Breast epithelium (tissue), 3 donors: ENCODE measurements at regions not wholly inside any gene's neighbourhood (a gene's known extent, or its start where the extent isn't known, plus 50 kb on each side); places are given as distances from the start of the nearest gene placed in this dataset.

Experiments used
- POLR2A ChIP-seq: fragments of 450-650 bp; IDR thresholded peaks from one replicate; pipeline ENCODE4 v1.6.1; 2016; ENCODE audit warnings: antibody characterized with exemption, mild to moderate bottlenecking, moderate library complexity
- TF ChIP-seq, protein P1 (sequence below), 3 donors: fragments of 450-650 bp; IDR thresholded peaks; one replicate each; pipeline ENCODE4 v1.5.1; 2016 to 2017; ENCODE audit warnings: antibody characterized with exemption in 3 of 3, mild to moderate bottlenecking in 3 of 3, moderate library complexity in 3 of 3

DNA sequence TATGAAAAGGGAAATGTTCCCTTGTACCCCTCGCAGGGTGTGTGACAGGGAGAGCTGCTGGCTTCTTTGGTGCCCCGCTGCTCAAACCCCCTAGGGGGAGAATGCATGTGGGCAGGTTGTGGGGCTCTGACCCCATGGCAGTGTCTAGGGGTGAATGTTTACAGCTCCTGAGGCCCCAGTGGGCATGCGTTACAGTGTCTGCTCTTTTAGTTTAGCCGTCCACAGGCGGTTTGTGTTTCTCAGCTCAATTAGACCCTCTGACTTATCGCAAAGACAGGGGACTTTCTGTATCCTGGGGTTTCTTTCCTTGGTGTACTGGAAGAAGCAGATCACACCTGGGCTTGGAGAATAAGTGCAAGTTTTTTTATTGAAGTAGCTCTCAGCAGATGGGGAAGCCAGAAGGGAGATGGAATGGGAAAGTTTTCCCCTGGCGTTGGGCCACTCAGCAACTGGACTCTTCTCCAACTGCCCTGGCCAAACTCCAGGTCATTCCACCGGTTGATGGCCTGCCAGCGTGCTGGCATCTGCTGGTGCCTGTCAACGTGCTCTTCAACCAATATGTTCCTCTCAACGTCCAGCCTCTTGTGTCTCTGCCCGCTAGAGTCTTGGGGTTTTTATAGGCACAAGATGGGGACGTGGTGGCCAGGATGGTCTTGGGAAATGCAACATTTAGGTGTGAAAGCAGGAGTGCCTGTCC is 720.9 kb downstream of the FSCB start:
- TF ChIP-seq, protein P1, sequence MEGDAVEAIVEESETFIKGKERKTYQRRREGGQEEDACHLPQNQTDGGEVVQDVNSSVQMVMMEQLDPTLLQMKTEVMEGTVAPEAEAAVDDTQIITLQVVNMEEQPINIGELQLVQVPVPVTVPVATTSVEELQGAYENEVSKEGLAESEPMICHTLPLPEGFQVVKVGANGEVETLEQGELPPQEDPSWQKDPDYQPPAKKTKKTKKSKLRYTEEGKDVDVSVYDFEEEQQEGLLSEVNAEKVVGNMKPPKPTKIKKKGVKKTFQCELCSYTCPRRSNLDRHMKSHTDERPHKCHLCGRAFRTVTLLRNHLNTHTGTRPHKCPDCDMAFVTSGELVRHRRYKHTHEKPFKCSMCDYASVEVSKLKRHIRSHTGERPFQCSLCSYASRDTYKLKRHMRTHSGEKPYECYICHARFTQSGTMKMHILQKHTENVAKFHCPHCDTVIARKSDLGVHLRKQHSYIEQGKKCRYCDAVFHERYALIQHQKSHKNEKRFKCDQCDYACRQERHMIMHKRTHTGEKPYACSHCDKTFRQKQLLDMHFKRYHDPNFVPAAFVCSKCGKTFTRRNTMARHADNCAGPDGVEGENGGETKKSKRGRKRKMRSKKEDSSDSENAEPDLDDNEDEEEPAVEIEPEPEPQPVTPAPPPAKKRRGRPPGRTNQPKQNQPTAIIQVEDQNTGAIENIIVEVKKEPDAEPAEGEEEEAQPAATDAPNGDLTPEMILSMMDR (IDR thresholded peaks at IDR 0.05) = no peak
- TF ChIP-seq POLR2A = no peak
